Hypothalamus (tissue), 51 donors: ENCODE measurements at regions not wholly inside any gene's neighbourhood (a gene's known extent, or its start where the extent isn't known, plus 50 kb on each side); places are given as distances from the start of the nearest gene placed in this dataset.
A peak's percentile ranks its signal among the peaks of the same experiment; 100 is the strongest.

Source experiments
- DNase-seq, 51 donors: peaks; one replicate each; lab custom pipeline; 2025; lab: John Stamatoyannopoulos, UW

- no peak for DNase-seq
These were observed 403.9 kb downstream of the ZNF608 start for GRCh38 chr5:124342584-124342983.

GRCh38 chr5:124342027-124342471 lies 404.4 kb downstream of the ZNF608 start:
- DNase-seq: no peak

DNA sequence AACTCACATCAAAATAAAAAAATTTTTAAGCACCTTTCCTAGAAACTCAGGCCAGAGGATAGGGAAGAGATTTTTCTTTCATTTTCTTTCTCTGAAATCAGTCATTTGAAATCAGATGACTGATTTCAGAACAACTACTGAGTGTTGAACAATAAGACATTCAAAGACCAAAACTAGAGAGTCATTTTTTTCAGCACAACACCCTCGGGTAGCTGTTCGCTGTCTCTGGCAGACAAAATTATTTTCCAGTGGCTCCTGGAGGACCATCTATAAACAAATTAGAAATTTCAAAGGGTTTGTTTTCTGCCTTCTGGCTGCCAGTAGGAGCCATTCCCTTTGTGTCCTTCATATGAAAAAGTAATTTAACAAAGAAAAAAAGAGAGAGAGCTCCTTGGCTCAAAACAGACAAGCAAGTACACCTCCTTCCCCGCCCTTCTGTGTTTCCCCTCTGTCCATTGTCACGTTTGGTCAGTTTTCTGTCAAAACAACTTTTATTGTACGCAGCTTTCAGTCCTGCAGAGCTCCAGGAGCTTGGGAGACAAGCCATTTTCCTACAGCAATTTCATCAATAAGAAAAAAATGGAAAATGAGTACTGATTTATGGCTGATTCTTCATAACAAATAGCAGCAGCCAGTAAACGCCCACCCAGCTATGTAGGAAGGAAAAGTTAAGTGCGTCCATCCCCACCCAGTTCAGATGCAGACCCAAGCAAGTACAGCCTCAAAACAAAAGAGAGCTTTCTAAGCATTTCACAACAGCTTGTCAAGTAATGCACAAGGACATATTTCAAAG lies 405.2 kb downstream of the ZNF608 start:
- peak in 6 of 51 donors; percentile 2 to 39 (median 14) for DNase-seq

DNA sequence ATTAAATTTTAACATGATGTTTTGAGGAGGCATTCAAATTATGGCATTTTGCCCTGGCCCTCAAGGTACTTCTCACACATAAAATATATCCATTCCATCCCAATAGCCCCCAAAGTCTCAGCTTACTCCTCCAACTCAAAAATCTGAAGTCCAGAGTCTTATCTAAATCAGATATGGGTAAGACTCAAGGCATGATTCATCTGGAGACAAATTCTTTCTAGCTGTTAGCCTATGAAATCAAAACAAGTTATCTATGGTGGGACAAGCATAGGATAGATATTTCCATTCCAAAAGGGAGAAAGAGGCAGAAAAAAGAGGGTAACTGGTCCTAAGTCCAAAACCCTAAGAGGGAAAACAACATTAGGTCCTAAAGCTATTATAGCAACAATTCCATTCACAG lies 408.4 kb downstream of the ZNF608 start:
- no peak for DNase-seq

- DNase-seq: no peak
These were observed 413.0 kb downstream of the ZNF608 start for GRCh38 chr5:124333298-124333979.

- DNase-seq: no peak
These were observed 414.2 kb downstream of the ZNF608 start for GRCh38 chr5:124332273-124332672.

- no peak for DNase-seq
These were observed 415.7 kb downstream of the ZNF608 start for GRCh38 chr5:124330595-124331220.

GRCh38 chr5:124328201-124328600 lies 418.2 kb downstream of the ZNF608 start:
- no peak for DNase-seq

GRCh38 chr5:124318661-124319060 lies 427.8 kb downstream of the ZNF608 start:
- no peak for DNase-seq

- DNase-seq: no peak
These were observed 429.0 kb downstream of the ZNF608 start for GRCh38 chr5:124317451-124317850.

DNA sequence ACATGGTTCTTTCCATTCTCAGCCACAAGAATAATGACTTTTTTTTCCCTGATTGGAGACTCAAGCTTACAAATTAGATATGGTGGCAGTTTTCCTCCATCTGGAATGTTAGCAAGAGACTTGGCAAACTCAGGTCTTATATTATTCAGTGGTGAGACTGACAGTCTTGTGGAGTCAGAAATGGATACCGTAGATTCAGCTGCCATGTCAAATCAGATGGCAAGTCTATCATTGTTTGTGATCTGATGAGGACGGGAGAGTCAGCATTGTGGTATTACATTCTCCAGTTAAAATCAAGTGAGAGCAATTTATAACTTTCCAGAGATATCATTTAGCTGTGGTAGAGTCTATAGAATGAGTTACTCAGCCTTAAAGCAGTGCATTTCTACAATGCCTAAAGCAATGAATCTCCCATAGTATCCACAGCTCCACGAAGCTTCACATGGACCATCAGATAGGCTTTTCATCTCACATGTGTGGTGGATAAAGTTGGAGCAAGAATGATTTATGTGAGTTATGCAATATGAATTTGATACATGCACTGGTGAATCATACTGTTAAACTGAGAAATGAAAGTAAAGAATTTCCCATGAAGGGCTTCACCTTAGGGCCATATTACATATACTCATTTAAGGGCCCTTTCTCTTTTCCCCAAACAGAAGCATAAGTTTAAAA lies 430.6 kb downstream of the ZNF608 start:
- DNase-seq: no peak

DNA sequence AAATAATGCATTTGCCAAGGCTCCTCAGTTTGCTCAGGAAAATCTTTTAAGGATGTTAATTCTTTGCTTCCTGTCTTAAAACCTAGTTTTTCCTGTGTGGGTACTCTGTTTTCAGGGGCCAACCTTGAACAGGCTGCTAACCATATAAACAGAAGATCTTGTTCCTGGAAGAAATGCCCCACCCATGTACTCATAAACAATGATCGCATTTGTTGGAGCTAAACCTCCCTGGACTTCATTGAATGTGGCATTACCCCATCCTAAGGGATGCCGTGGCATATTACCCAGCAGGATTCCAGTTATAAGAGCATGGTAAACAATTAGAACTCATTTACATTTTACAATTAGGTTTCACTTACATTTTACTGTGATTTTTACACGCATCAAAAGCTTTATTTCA lies 436.0 kb downstream of the ZNF608 start:
- DNase-seq: no peak

- no peak for DNase-seq
These were observed 437.0 kb downstream of the ZNF608 start for GRCh38 chr5:124309241-124309980.

DNA sequence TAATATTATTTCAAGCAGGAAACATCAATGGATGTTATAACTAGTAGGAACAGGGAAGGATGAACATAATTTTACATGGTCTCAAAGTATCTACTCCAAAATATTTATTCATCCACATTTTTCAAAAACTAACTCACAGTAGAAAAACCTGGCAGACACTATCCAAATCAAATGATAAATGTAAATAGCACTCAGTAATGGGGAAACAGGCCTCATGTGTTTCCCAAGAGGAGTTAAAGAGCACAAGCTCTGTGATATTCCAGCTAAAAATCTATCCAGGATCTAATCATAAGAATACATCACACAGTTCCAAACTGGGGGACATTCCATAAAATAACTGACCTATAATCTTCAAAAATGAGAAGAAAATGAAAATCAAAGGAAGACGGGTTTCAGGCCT lies 443.1 kb downstream of the ZNF608 start:
- DNase-seq: no peak

GRCh38 chr5:124302533-124302932 lies 443.9 kb downstream of the ZNF608 start:
- DNase-seq: no peak

DNA sequence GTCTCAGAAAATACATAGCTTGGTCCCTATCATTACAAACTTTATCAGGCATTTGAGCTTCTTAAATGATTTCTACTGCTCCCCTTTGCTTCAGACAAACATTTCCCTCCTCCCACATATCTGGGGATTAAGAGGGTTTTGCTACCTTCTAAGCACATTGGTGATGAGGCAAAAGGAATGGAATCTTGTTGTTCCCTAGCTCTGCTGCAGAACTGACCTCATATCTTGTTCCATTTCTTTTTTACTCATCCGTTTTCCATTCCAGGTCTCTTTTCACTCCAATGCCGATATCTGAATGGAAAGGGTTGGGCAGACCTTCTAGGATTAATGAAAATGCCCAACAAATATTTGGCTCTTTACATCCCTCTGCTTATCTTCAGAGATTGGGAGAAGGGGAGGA lies 444.6 kb downstream of the ZNF608 start:
- DNase-seq: no peak

DNA sequence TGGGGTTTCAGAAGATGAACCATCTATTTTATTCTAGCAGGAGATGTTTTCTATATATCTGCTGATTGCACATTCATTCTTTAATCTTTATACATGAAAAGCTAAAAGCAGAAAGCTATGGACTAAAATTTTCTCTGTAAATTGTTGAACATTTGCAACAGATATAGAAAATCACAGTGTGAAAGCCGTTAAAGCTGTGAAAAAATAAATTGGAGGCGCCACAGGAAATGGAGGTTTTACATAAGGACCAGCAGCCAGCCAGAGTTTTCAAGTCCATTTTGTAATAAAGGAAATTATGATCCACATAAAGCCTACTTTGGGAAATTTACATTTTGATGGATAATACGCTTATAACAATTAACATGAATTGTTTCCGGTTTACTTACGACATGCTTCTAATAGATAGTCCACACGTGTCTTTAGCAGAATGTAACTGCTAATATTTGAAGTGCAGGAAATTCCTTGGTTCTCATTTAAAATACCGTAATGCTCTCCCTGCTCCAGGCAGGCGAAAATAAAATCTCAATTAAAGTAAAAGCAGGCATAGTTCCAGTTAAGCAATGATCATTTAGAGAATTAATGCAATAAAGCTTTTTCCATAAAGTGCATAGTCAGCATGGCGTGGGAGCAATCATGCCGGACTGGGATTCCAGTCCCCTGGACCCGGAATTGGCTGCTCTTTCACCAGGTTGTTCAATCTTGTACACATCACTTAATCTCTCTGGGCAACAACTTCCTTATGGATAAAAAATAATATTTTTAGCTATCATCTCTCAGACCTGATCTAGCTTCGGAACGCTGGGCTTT lies 445.4 kb downstream of the ZNF608 start:
- no peak for DNase-seq

GRCh38 chr5:124297826-124298225 lies 448.6 kb downstream of the ZNF608 start:
- no peak for DNase-seq

GRCh38 chr5:124292322-124292855 lies 454.1 kb downstream of the ZNF608 start:
- DNase-seq: no peak
